ENCODE measurements at regions not wholly inside any gene's neighbourhood (a gene's known extent, or its start where the extent isn't known, plus 50 kb on each side); places are given as distances from the start of the nearest gene placed in this dataset.
"Not testable (repeated sequence)": the region's sequence is repeated elsewhere in the genome, so short reads cannot be mapped to it uniquely, and the experiment has no call there.

- no peak overlapping the region for H3K9ac ChIP-seq (ENCODE audit: low read length)
- no peak overlapping the region for H3K4me3 ChIP-seq (ENCODE audit: low read depth, low read length)
- H3K27me3 ChIP-seq (ENCODE audit: control insufficient read depth, insufficient read depth, low read length) = no peaks in the 10 kb centered on the region
- peaks cover 8% of the 10 kb centered on the region; the same call in 1 of the 2 replicates for H3K4me1 ChIP-seq (ENCODE audit: control insufficient read depth, insufficient read depth, low read length)
- H3K27ac ChIP-seq (ENCODE audit: low read depth, low read length) = no peak overlapping the region
- no peaks in the 10 kb centered on the region for H3K36me3 ChIP-seq (ENCODE audit: control insufficient read depth, insufficient read depth, low read length)
- H3K9me3 ChIP-seq (ENCODE audit: control insufficient read depth, insufficient read depth, low read depth, low read length) = no peaks in the 10 kb centered on the region
Observed at GRCh38 chr12:75756771-75757170, 245.4 kb upstream of the KRR1 start.

GRCh38 chr12:75756111-75756510 lies 244.7 kb upstream of the KRR1 start:
- Histone ChIP-seq H3K27me3 (ENCODE audit: control insufficient read depth, insufficient read depth, low read length) (no peaks in the 10 kb centered on the region), H3K36me3 (ENCODE audit: control insufficient read depth, insufficient read depth, low read length) (no peaks in the 10 kb centered on the region), H3K4me1 (ENCODE audit: control insufficient read depth, insufficient read depth, low read length) (peaks cover 8% of the 10 kb centered on the region; the same call in 1 of the 2 replicates), H3K9me3 (ENCODE audit: control insufficient read depth, insufficient read depth, low read depth, low read length) (no peaks in the 10 kb centered on the region), H3K9ac (ENCODE audit: low read length) (no peak overlapping the region), H3K4me3 (ENCODE audit: low read depth, low read length) (no peak overlapping the region), H3K27ac (ENCODE audit: low read depth, low read length) (no peak overlapping the region)

- Histone ChIP-seq H3K27me3 (ENCODE audit: control insufficient read depth, insufficient read depth, low read length) (no peaks in the 10 kb centered on the region), H3K9ac (ENCODE audit: low read length) (no peak overlapping the region), H3K9me3 (ENCODE audit: control insufficient read depth, insufficient read depth, low read depth, low read length) (no peaks in the 10 kb centered on the region), H3K27ac (ENCODE audit: low read depth, low read length) (no peak overlapping the region), H3K36me3 (ENCODE audit: control insufficient read depth, insufficient read depth, low read length) (no peaks in the 10 kb centered on the region), H3K4me1 (ENCODE audit: control insufficient read depth, insufficient read depth, low read length) (peaks cover under 1% of the 10 kb centered on the region; the same call in 1 of the 2 replicates), H3K4me3 (ENCODE audit: low read depth, low read length) (no peak overlapping the region)
Observed at GRCh38 chr12:75754698-75755097, 243.3 kb upstream of the KRR1 start.

- H3K36me3 ChIP-seq (ENCODE audit: control insufficient read depth, insufficient read depth, low read length) = no peaks in the 10 kb centered on the region
- no peaks in the 10 kb centered on the region for H3K27me3 ChIP-seq (ENCODE audit: control insufficient read depth, insufficient read depth, low read length)
- H3K9me3 ChIP-seq (ENCODE audit: control insufficient read depth, insufficient read depth, low read depth, low read length) = no peaks in the 10 kb centered on the region
- H3K4me3 ChIP-seq (ENCODE audit: low read depth, low read length) = no peak overlapping the region
- H3K9ac ChIP-seq (ENCODE audit: low read length) = no peak overlapping the region
- H3K4me1 ChIP-seq (ENCODE audit: control insufficient read depth, insufficient read depth, low read length) = no peaks in the 10 kb centered on the region
- no peak overlapping the region for H3K27ac ChIP-seq (ENCODE audit: low read depth, low read length)
Observed at GRCh38 chr12:75754141-75754540, 242.7 kb upstream of the KRR1 start.

GRCh38 chr12:75751769-75752471 lies 240.5 kb upstream of the KRR1 start:
- H3K27ac ChIP-seq (ENCODE audit: low read depth, low read length) = no peak overlapping the region
- H3K4me3 ChIP-seq (ENCODE audit: low read depth, low read length) = no peak overlapping the region
- H3K9me3 ChIP-seq (ENCODE audit: control insufficient read depth, insufficient read depth, low read depth, low read length) = no peaks in the 10 kb centered on the region
- no peak overlapping the region for H3K9ac ChIP-seq (ENCODE audit: low read length)
- no peaks in the 10 kb centered on the region for H3K36me3 ChIP-seq (ENCODE audit: control insufficient read depth, insufficient read depth, low read length)
- H3K4me1 ChIP-seq (ENCODE audit: control insufficient read depth, insufficient read depth, low read length) = no peaks in the 10 kb centered on the region
- no peaks in the 10 kb centered on the region for H3K27me3 ChIP-seq (ENCODE audit: control insufficient read depth, insufficient read depth, low read length)

GRCh38 chr12:75750716-75751306 lies 239.4 kb upstream of the KRR1 start:
- Histone ChIP-seq H3K4me3 (ENCODE audit: low read depth, low read length) (no peak overlapping the region), H3K9ac (ENCODE audit: low read length) (no peak overlapping the region), H3K4me1 (ENCODE audit: control insufficient read depth, insufficient read depth, low read length) (no peaks in the 10 kb centered on the region; the same call in 1 of the 2 replicates), H3K27me3 (ENCODE audit: control insufficient read depth, insufficient read depth, low read length) (no peaks in the 10 kb centered on the region), H3K36me3 (ENCODE audit: control insufficient read depth, insufficient read depth, low read length) (no peaks in the 10 kb centered on the region), H3K9me3 (ENCODE audit: control insufficient read depth, insufficient read depth, low read depth, low read length) (no peaks in the 10 kb centered on the region), H3K27ac (ENCODE audit: low read depth, low read length) (no peak overlapping the region)

GRCh38 chr12:75748990-75749389 lies 237.6 kb upstream of the KRR1 start:
- peaks cover 12% of the 10 kb centered on the region; the same call in 1 of the 2 replicates for H3K4me1 ChIP-seq (ENCODE audit: control insufficient read depth, insufficient read depth, low read length)
- not testable (repeated sequence) for H3K9me3 ChIP-seq (ENCODE audit: control insufficient read depth, insufficient read depth, low read depth, low read length); H3K27me3 ChIP-seq (ENCODE audit: control insufficient read depth, insufficient read depth, low read length); H3K27ac ChIP-seq (ENCODE audit: low read depth, low read length); H3K36me3 ChIP-seq (ENCODE audit: control insufficient read depth, insufficient read depth, low read length); H3K9ac ChIP-seq (ENCODE audit: low read length); H3K4me3 ChIP-seq (ENCODE audit: low read depth, low read length)

- Histone ChIP-seq H3K4me1 (ENCODE audit: control insufficient read depth, insufficient read depth, low read length) (peaks cover 12% of the 10 kb centered on the region; the same call in 1 of the 2 replicates), H3K27ac (ENCODE audit: low read depth, low read length) (no peak overlapping the region), H3K9ac (ENCODE audit: low read length) (no peak overlapping the region)
Observed at GRCh38 chr12:75748136-75748535, 236.7 kb upstream of the KRR1 start.

GRCh38 chr12:75747572-75748021 lies 236.2 kb upstream of the KRR1 start:
- peaks cover 12% of the 10 kb centered on the region; the same call in 1 of the 2 replicates for H3K4me1 ChIP-seq (ENCODE audit: control insufficient read depth, insufficient read depth, low read length)
- H3K9me3 ChIP-seq (ENCODE audit: control insufficient read depth, insufficient read depth, low read depth, low read length) = no peaks in the 10 kb centered on the region
- no peaks in the 10 kb centered on the region for H3K36me3 ChIP-seq (ENCODE audit: control insufficient read depth, insufficient read depth, low read length)
- no peak overlapping the region for H3K27ac ChIP-seq (ENCODE audit: low read depth, low read length)
- no peak overlapping the region for H3K4me3 ChIP-seq (ENCODE audit: low read depth, low read length)
- H3K9ac ChIP-seq (ENCODE audit: low read length) = no peak overlapping the region
- no peaks in the 10 kb centered on the region for H3K27me3 ChIP-seq (ENCODE audit: control insufficient read depth, insufficient read depth, low read length)

More at GRCh38 chr12:75748136-75748535, 236.7 kb upstream of the KRR1 start:
- H3K9me3 ChIP-seq (ENCODE audit: control insufficient read depth, insufficient read depth, low read depth, low read length) = no peaks in the 10 kb centered on the region
- no peak overlapping the region for H3K4me3 ChIP-seq (ENCODE audit: low read depth, low read length)
- no peaks in the 10 kb centered on the region for H3K36me3 ChIP-seq (ENCODE audit: control insufficient read depth, insufficient read depth, low read length)
- H3K27me3 ChIP-seq (ENCODE audit: control insufficient read depth, insufficient read depth, low read length) = no peaks in the 10 kb centered on the region

GRCh38 chr12:75746621-75747020 lies 235.2 kb upstream of the KRR1 start:
- no peak overlapping the region for H3K27ac ChIP-seq (ENCODE audit: low read depth, low read length)
- H3K4me1 ChIP-seq (ENCODE audit: control insufficient read depth, insufficient read depth, low read length) = peaks cover 12% of the 10 kb centered on the region; the same call in 1 of the 2 replicates
- H3K36me3 ChIP-seq (ENCODE audit: control insufficient read depth, insufficient read depth, low read length) = no peaks in the 10 kb centered on the region
- H3K27me3 ChIP-seq (ENCODE audit: control insufficient read depth, insufficient read depth, low read length) = no peaks in the 10 kb centered on the region
- no peaks in the 10 kb centered on the region for H3K9me3 ChIP-seq (ENCODE audit: control insufficient read depth, insufficient read depth, low read depth, low read length)
- no peak overlapping the region for H3K4me3 ChIP-seq (ENCODE audit: low read depth, low read length)
- H3K9ac ChIP-seq (ENCODE audit: low read length) = no peak overlapping the region

- no peak overlapping the region for H3K27ac ChIP-seq (ENCODE audit: low read depth, low read length)
- no peak overlapping the region for H3K4me3 ChIP-seq (ENCODE audit: low read depth, low read length)
- no peaks in the 10 kb centered on the region for H3K27me3 ChIP-seq (ENCODE audit: control insufficient read depth, insufficient read depth, low read length)
- H3K4me1 ChIP-seq (ENCODE audit: control insufficient read depth, insufficient read depth, low read length) = peaks cover 12% of the 10 kb centered on the region; the same call in 1 of the 2 replicates
- H3K9me3 ChIP-seq (ENCODE audit: control insufficient read depth, insufficient read depth, low read depth, low read length) = no peaks in the 10 kb centered on the region
- H3K9ac ChIP-seq (ENCODE audit: low read length) = no peak overlapping the region
- H3K36me3 ChIP-seq (ENCODE audit: control insufficient read depth, insufficient read depth, low read length) = no peaks in the 10 kb centered on the region
Observed at GRCh38 chr12:75744607-75745256, 233.3 kb upstream of the KRR1 start.
